Activated naive CD4-positive, alpha-beta T cell treated with anti-CD3 and anti-CD28 coated beads for 36 hours (primary cell): ENCODE measurements at regions not wholly inside any gene's neighbourhood (a gene's known extent, or its start where the extent isn't known, plus 50 kb on each side); places are given as distances from the start of the nearest gene placed in this dataset.

Source experiments
- CTCF ChIA-PET: fragments of 350-600 bp; sonication (Branson Sonifier 250); formaldehyde crosslinking; loops from one replicate; lab custom pipeline; 2021; ENCODE audit warnings: antibody characterized with exemption; lab: Charles Lee
- DNase-seq: peaks from one replicate; pipeline ENCODE4 v3.0.0-alpha.2; 2020
- H3K27ac Mint-ChIP-seq: one replicate; pipeline ENCODE4 v1.8.0; 2021; ENCODE audit warnings: mild to moderate bottlenecking, mixed read lengths
- H3K27me3 Mint-ChIP-seq: one replicate; pipeline ENCODE4 v1.8.0; 2021; ENCODE audit warnings: low read depth, mixed read lengths
- H3K36me3 Mint-ChIP-seq: one replicate; pipeline ENCODE4 v1.8.0; 2021; ENCODE audit warnings: low read depth, mixed read lengths
- H3K4me1 Mint-ChIP-seq: one replicate; pipeline ENCODE4 v1.8.0; 2021; ENCODE audit warnings: low read depth, mixed read lengths
- H3K4me3 Mint-ChIP-seq: one replicate; pipeline ENCODE4 v1.8.0; 2021; ENCODE audit warnings: mild to moderate bottlenecking, moderate library complexity, mixed read lengths
- H3K9me3 Mint-ChIP-seq: one replicate; pipeline ENCODE4 v1.8.0; 2021; ENCODE audit warnings: mixed read lengths
- intact Hi-C: fragments of 100-400 bp; cut with micrococcal nuclease; formaldehyde crosslinking; loops from one replicate; pipeline ENCODE4 v1.15.1; 2023

GRCh38 chr5:15417156-15417555 is 82.8 kb upstream of the FBXL7 start:
- H3K4me1 Mint-ChIP-seq, result no peaks in the 10 kb centered on the region
- no peak for DNase-seq
- CTCF ChIA-PET, result interaction anchor here (0.7 kb wide), 1 partner anchor 181 kb away, joined by 3 read pairs; no protein-coding TSS in a partner anchor
- H3K27ac Mint-ChIP-seq, result no peak overlapping the region
- intact Hi-C loops, result no loop called here
- peaks cover 4% of the 10 kb centered on the region for H3K9me3 Mint-ChIP-seq
- H3K27me3 Mint-ChIP-seq, result no peaks in the 10 kb centered on the region
- H3K36me3 Mint-ChIP-seq, result no peaks in the 10 kb centered on the region
- H3K4me3 Mint-ChIP-seq, result no peak overlapping the region

GRCh38 chr5:15406478-15406877 is 93.5 kb upstream of the FBXL7 start:
- DNase-seq, result no peak
- CTCF ChIA-PET, result no interaction called here
- Mint-ChIP-seq H3K4me1 (no peaks in the 10 kb centered on the region), H3K27ac (no peak overlapping the region), H3K4me3 (no peak overlapping the region), H3K27me3 (no peaks in the 10 kb centered on the region), H3K9me3 (peaks cover 1% of the 10 kb centered on the region), H3K36me3 (no peaks in the 10 kb centered on the region)
- intact Hi-C loops, result no loop called here

- Mint-ChIP-seq H3K27ac (no peak overlapping the region), H3K4me1 (no peaks in the 10 kb centered on the region), H3K9me3 (no peaks in the 10 kb centered on the region), H3K4me3 (no peak overlapping the region), H3K27me3 (no peaks in the 10 kb centered on the region), H3K36me3 (no peaks in the 10 kb centered on the region)
- intact Hi-C loops, result no loop called here
- CTCF ChIA-PET, result no interaction called here
- DNase-seq, result no peak
Observed at GRCh38 chr5:15393146-15393545, 106.8 kb upstream of the FBXL7 start.

- CTCF ChIA-PET, result no interaction called here
- no peak overlapping the region for H3K27ac Mint-ChIP-seq
- no peak overlapping the region for H3K4me3 Mint-ChIP-seq
- H3K9me3 Mint-ChIP-seq, result peaks cover 7% of the 10 kb centered on the region
- H3K27me3 Mint-ChIP-seq, result no peaks in the 10 kb centered on the region
- no peaks in the 10 kb centered on the region for H3K4me1 Mint-ChIP-seq
- no peaks in the 10 kb centered on the region for H3K36me3 Mint-ChIP-seq
- no peak for DNase-seq
- intact Hi-C loops, result no loop called here
Observed at GRCh38 chr5:15391704-15392397, 108.1 kb upstream of the FBXL7 start.

GRCh38 chr5:15388866-15389265 is 111.1 kb upstream of the FBXL7 start:
- intact Hi-C loops, result no loop called here
- CTCF ChIA-PET, result no interaction called here
- DNase-seq, result no peak
- Mint-ChIP-seq H3K27me3 (peaks cover 4% of the 10 kb centered on the region), H3K9me3 (peaks cover 7% of the 10 kb centered on the region), H3K27ac (no peak overlapping the region), H3K4me3 (no peak overlapping the region), H3K4me1 (no peaks in the 10 kb centered on the region), H3K36me3 (no peaks in the 10 kb centered on the region)

GRCh38 chr5:15387931-15388524 is 112.0 kb upstream of the FBXL7 start:
- H3K36me3 Mint-ChIP-seq, result no peaks in the 10 kb centered on the region
- H3K9me3 Mint-ChIP-seq, result peaks cover 7% of the 10 kb centered on the region
- no peak overlapping the region for H3K4me3 Mint-ChIP-seq
- CTCF ChIA-PET, result no interaction called here
- H3K27me3 Mint-ChIP-seq, result peaks cover 4% of the 10 kb centered on the region
- DNase-seq, result no peak
- H3K27ac Mint-ChIP-seq, result no peak overlapping the region
- H3K4me1 Mint-ChIP-seq, result no peaks in the 10 kb centered on the region
- intact Hi-C loops, result no loop called here

GRCh38 chr5:15386122-15386521 is 113.9 kb upstream of the FBXL7 start:
- no peaks in the 10 kb centered on the region for H3K4me1 Mint-ChIP-seq
- H3K36me3 Mint-ChIP-seq, result no peaks in the 10 kb centered on the region
- peaks cover 4% of the 10 kb centered on the region for H3K27me3 Mint-ChIP-seq
- peaks cover 7% of the 10 kb centered on the region for H3K9me3 Mint-ChIP-seq
- DNase-seq, result no peak
- intact Hi-C loops, result no loop called here
- CTCF ChIA-PET, result interaction anchor here (0.6 kb wide), 1 partner anchor 60 kb away, joined by 3 read pairs; no protein-coding TSS in a partner anchor
- no peak overlapping the region for H3K4me3 Mint-ChIP-seq
- no peak overlapping the region for H3K27ac Mint-ChIP-seq

- CTCF ChIA-PET, result interaction anchor here (0.6 kb wide), 1 partner anchor 60 kb away, joined by 3 read pairs; no protein-coding TSS in a partner anchor
- H3K9me3 Mint-ChIP-seq, result peaks cover 7% of the 10 kb centered on the region
- no peak overlapping the region for H3K4me3 Mint-ChIP-seq
- H3K36me3 Mint-ChIP-seq, result no peaks in the 10 kb centered on the region
- DNase-seq, result no peak
- H3K27ac Mint-ChIP-seq, result no peak overlapping the region
- intact Hi-C loops, result no loop called here
- H3K27me3 Mint-ChIP-seq, result peaks cover 4% of the 10 kb centered on the region
- no peaks in the 10 kb centered on the region for H3K4me1 Mint-ChIP-seq
Observed at GRCh38 chr5:15385553-15385952, 114.4 kb upstream of the FBXL7 start.

- Mint-ChIP-seq H3K27me3 (peaks cover 4% of the 10 kb centered on the region), H3K4me3 (no peak overlapping the region), H3K27ac (no peak overlapping the region), H3K4me1 (no peaks in the 10 kb centered on the region), H3K9me3 (peaks cover 10% of the 10 kb centered on the region), H3K36me3 (no peaks in the 10 kb centered on the region)
- intact Hi-C loops, result no loop called here
- CTCF ChIA-PET, result no interaction called here
- no peak for DNase-seq
Observed at GRCh38 chr5:15385037-15385436, 114.9 kb upstream of the FBXL7 start.

- Mint-ChIP-seq H3K9me3 (peaks cover 10% of the 10 kb centered on the region), H3K27me3 (peaks cover 4% of the 10 kb centered on the region), H3K4me1 (no peaks in the 10 kb centered on the region), H3K36me3 (no peaks in the 10 kb centered on the region), H3K4me3 (no peak overlapping the region), H3K27ac (no peak overlapping the region)
- no peak for DNase-seq
- CTCF ChIA-PET, result no interaction called here
- intact Hi-C loops, result no loop called here
Observed at GRCh38 chr5:15384581-15384980, 115.4 kb upstream of the FBXL7 start.

GRCh38 chr5:15384176-15384575 is 115.8 kb upstream of the FBXL7 start:
- DNase-seq, result no peak
- intact Hi-C loops, result no loop called here
- Mint-ChIP-seq H3K4me1 (no peaks in the 10 kb centered on the region), H3K4me3 (no peak overlapping the region), H3K27me3 (peaks cover 4% of the 10 kb centered on the region), H3K36me3 (no peaks in the 10 kb centered on the region), H3K27ac (no peak overlapping the region), H3K9me3 (peaks cover 10% of the 10 kb centered on the region)
- CTCF ChIA-PET, result no interaction called here

- CTCF ChIA-PET, result no interaction called here
- peaks cover 10% of the 10 kb centered on the region for H3K9me3 Mint-ChIP-seq
Observed at GRCh38 chr5:15383469-15383868, 116.5 kb upstream of the FBXL7 start.

GRCh38 chr5:15383021-15383420 is 117.0 kb upstream of the FBXL7 start:
- H3K36me3 Mint-ChIP-seq, result no peaks in the 10 kb centered on the region
- no peak overlapping the region for H3K27ac Mint-ChIP-seq
- no peak for DNase-seq
- intact Hi-C loops, result no loop called here
- no peak overlapping the region for H3K4me3 Mint-ChIP-seq
- H3K4me1 Mint-ChIP-seq, result no peaks in the 10 kb centered on the region
- H3K27me3 Mint-ChIP-seq, result peaks cover 4% of the 10 kb centered on the region
- peaks cover 10% of the 10 kb centered on the region for H3K9me3 Mint-ChIP-seq
- CTCF ChIA-PET, result no interaction called here

More at GRCh38 chr5:15383469-15383868, 116.5 kb upstream of the FBXL7 start:
- no peak for DNase-seq
- Mint-ChIP-seq H3K4me1 (no peaks in the 10 kb centered on the region), H3K27me3 (peaks cover 4% of the 10 kb centered on the region), H3K27ac (no peak overlapping the region), H3K36me3 (no peaks in the 10 kb centered on the region), H3K4me3 (no peak overlapping the region)
- intact Hi-C loops, result no loop called here
